Stomach (tissue), 4 donors: ENCODE measurements at regions not wholly inside any gene's neighbourhood (a gene's known extent, or its start where the extent isn't known, plus 50 kb on each side); places are given as distances from the start of the nearest gene placed in this dataset.

Experiments
- CTCF ChIP-seq, 7 experiments: fragments of 450-650 bp in 4 of 7; fragments of 200-600 bp in 3 of 7; sonication (generic) in 3 of 7; IDR thresholded peaks; one replicate each; pipeline ENCODE4 v1.5.1; 2016 to 2019; ENCODE audit warnings: antibody characterized with exemption in 7 of 7, control low read depth in 2 of 7, mild to moderate bottlenecking in 1 of 7
- POLR2A ChIP-seq, 4 donors: fragments of 450-650 bp; IDR thresholded peaks; one replicate each; pipeline ENCODE4 v1.6.1; 2016; ENCODE audit warnings: antibody characterized with exemption in 4 of 4, control low read depth in 2 of 4, mild to moderate bottlenecking in 1 of 4, moderate library complexity in 1 of 4

GRCh38 chr16:35314298-35314697, 1854.9 kb downstream of the TP53TG3F start:
- TF ChIP-seq CTCF (IDR thresholded peaks at IDR 0.05), result no peak
- TF ChIP-seq POLR2A (IDR thresholded peaks at IDR 0.05), result no peak
